H1 (cell line): ENCODE measurements at regions not wholly inside any gene's neighbourhood (a gene's known extent, or its start where the extent isn't known, plus 50 kb on each side); places are given as distances from the start of the nearest gene placed in this dataset.

Experiments used
- CTCF ChIA-PET: fragments of 300-600 bp; sonication (Branson Sonifier 250); formaldehyde crosslinking; loops from one replicate; lab custom pipeline; 2021; ENCODE audit not compliant: partially characterized antibody; lab: Charles Lee
- POLR2A ChIA-PET: fragments of 300-600 bp; sonication (Branson Sonifier 250); formaldehyde crosslinking; loops from one replicate; lab custom pipeline; 2021; ENCODE audit warnings: inconsistent platforms; ENCODE audit not compliant: partially characterized antibody; lab: Charles Lee
- DNase-seq, 2 experiments: peaks; one replicate each; pipeline versions ENCODE4 v3.0.0 to v3.0.0-alpha.2; 2010 to 2022; ENCODE audit warnings: low spot score in 2 of 2, low read depth in 1 of 2, mixed read lengths in 1 of 2
- FAIRE-seq: peaks from 2 replicates; lab custom pipeline; 2011; peaks lifted over from hg19 to GRCh38; lab: Jason Lieb, UNC
- H2AFZ ChIP-seq: 2 replicates; pipeline ENCODE4 v1.8.1; 2012; ENCODE audit warnings: low read length, inconsistent platforms
- H2AK5ac ChIP-seq: 2 replicates; pipeline ENCODE4 v1.6.1; 2013; ENCODE audit warnings: low read depth, low read length
- H2BK120ac ChIP-seq: replicated peaks from 2 replicates; pipeline ENCODE3; 2013; ENCODE audit warnings: low read depth, low read length, inconsistent platforms
- H2BK12ac ChIP-seq: 2 replicates; pipeline ENCODE4 v1.6.1; 2013; ENCODE audit warnings: low read depth, low read length
- H2BK15ac ChIP-seq: 2 replicates; pipeline ENCODE4 v1.6.1; 2013; ENCODE audit warnings: low read length
- H2BK20ac ChIP-seq: 2 replicates; pipeline ENCODE4 v1.6.1; 2013; ENCODE audit warnings: low read length
- H2BK5ac ChIP-seq: 2 replicates; pipeline ENCODE4 v1.6.1; 2013; ENCODE audit warnings: low read depth, low read length
- H3K14ac ChIP-seq: 2 replicates; pipeline ENCODE4 v1.6.1; 2013; ENCODE audit warnings: inconsistent platforms; ENCODE audit not compliant: insufficient read length
- H3K18ac ChIP-seq: 2 replicates; pipeline ENCODE4 v1.6.1; 2013; ENCODE audit warnings: low read length; ENCODE audit errors: extremely low read depth
- H3K23ac ChIP-seq: 2 replicates; pipeline ENCODE4 v1.6.1; 2013; ENCODE audit warnings: inconsistent platforms; ENCODE audit not compliant: insufficient read length
- H3K23me2 ChIP-seq: 2 replicates; pipeline ENCODE4 v1.6.1; 2013; ENCODE audit warnings: low read depth, low read length
- H3K27ac ChIP-seq: 2 replicates; pipeline ENCODE4 v1.6.1; 2011; ENCODE audit warnings: low read depth, low read length, inconsistent platforms
- H3K27me3 ChIP-seq, 4 experiments: replicated peaks in 1 of 4; 1 replicate in 1 of 4; 2 replicates in 3 of 4; pipeline versions ENCODE4 v1.6.1 to v1.8.1; 2011 to 2013; ENCODE audit warnings: low read length in 3 of 4, mild to moderate bottlenecking in 3 of 4, inconsistent platforms in 2 of 4, mixed read lengths in 2 of 4, moderate library complexity in 1 of 4; ENCODE audit not compliant: control insufficient read depth in 3 of 4, insufficient read depth in 3 of 4; ENCODE audit errors: extremely low read depth in 1 of 4
- H3K36me3 ChIP-seq, 4 experiments: 2 replicates each; pipeline versions ENCODE4 v1.6.1 to v1.8.1; 2011 to 2013; ENCODE audit warnings: mild to moderate bottlenecking in 4 of 4, low read length in 3 of 4, moderate library complexity in 2 of 4, control low read depth in 1 of 4, inconsistent platforms in 1 of 4; ENCODE audit not compliant: insufficient read depth in 4 of 4, control insufficient read depth in 2 of 4
- H3K4ac ChIP-seq: replicated peaks from 2 replicates; pipeline ENCODE3; 2013; ENCODE audit warnings: low read length, low read depth, mixed read lengths, inconsistent platforms; ENCODE audit not compliant: insufficient read length
- H3K4me1 ChIP-seq, 4 experiments: replicated peaks in 1 of 4; 1 replicate in 1 of 4; 2 replicates in 3 of 4; pipeline versions ENCODE4 v1.6.1 to v1.8.1; 2011 to 2013; ENCODE audit warnings: low read length in 3 of 4, inconsistent platforms in 2 of 4, mixed read lengths in 1 of 4; ENCODE audit not compliant: insufficient read depth in 4 of 4, control insufficient read depth in 3 of 4
- H3K4me2 ChIP-seq, 2 experiments: 2 replicates each; pipeline versions ENCODE4 v1.6.1 to v1.8.1; 2011 to 2013; ENCODE audit warnings: low read depth in 2 of 2, low read length in 2 of 2, control low read depth in 1 of 2, inconsistent platforms in 1 of 2, mild to moderate bottlenecking in 1 of 2; ENCODE audit not compliant: insufficient read depth in 1 of 2
- H3K4me3 ChIP-seq, 4 experiments: fragments of 200-600, 300-600 bp in 1 of 4; sonication (generic), shearing (Covaris generic), sonication (Bioruptor Twin) in 1 of 4; 2 replicates each; pipeline versions ENCODE4 v1.5.1 to v1.8.1; 2011 to 2016; ENCODE audit warnings: low read length in 4 of 4, low read depth in 3 of 4, control low read depth in 2 of 4, inconsistent platforms in 2 of 4, mild to moderate bottlenecking in 2 of 4, mixed read lengths in 1 of 4, moderate library complexity in 1 of 4; ENCODE audit not compliant: insufficient read depth in 2 of 4; ENCODE audit errors: extremely low read depth in 1 of 4
- H3K56ac ChIP-seq: replicated peaks from 2 replicates; pipeline ENCODE3; 2013; ENCODE audit warnings: low read depth, mild to moderate bottlenecking, mixed read lengths, low read length, inconsistent platforms; ENCODE audit not compliant: insufficient read length
- H3K79me1 ChIP-seq: 2 replicates; pipeline ENCODE4 v1.6.1; 2013; ENCODE audit warnings: low read depth, low read length, control low read depth
- H3K79me2 ChIP-seq, 2 experiments: 2 replicates each; pipeline versions ENCODE4 v1.6.1 to v1.8.1; 2012 to 2013; ENCODE audit warnings: low read length in 2 of 2, mild to moderate bottlenecking in 2 of 2, inconsistent platforms in 1 of 2; ENCODE audit not compliant: insufficient read depth in 2 of 2, control insufficient read depth in 1 of 2
- H3K9ac ChIP-seq, 4 experiments: replicated peaks in 1 of 4; 1 replicate in 1 of 4; 2 replicates in 3 of 4; pipeline versions ENCODE4 v1.6.1 to v1.8.1; 2011 to 2013; ENCODE audit warnings: low read depth in 3 of 4, low read length in 3 of 4, control low read depth in 2 of 4, mild to moderate bottlenecking in 2 of 4, moderate library complexity in 2 of 4, inconsistent platforms in 1 of 4; ENCODE audit errors: extremely low read depth in 1 of 4
- H3K9me3 ChIP-seq, 2 experiments: 2 replicates each; pipeline versions ENCODE4 v1.6.1 to v1.8.1; 2012 to 2013; ENCODE audit warnings: mild to moderate bottlenecking in 2 of 2, moderate library complexity in 2 of 2, control low read depth in 1 of 2, inconsistent platforms in 1 of 2, low read depth in 1 of 2, low read length in 1 of 2, mixed read lengths in 1 of 2; ENCODE audit not compliant: insufficient read depth in 2 of 2
- H4K20me1 ChIP-seq, 2 experiments: replicated peaks in 1 of 2; 2 replicates each; pipeline versions ENCODE3 to v1.8.1; 2011 to 2013; ENCODE audit warnings: inconsistent platforms in 2 of 2, low read length in 2 of 2, mild to moderate bottlenecking in 1 of 2; ENCODE audit not compliant: insufficient read depth in 2 of 2, control insufficient read depth in 1 of 2
- H4K5ac ChIP-seq: 2 replicates; pipeline ENCODE4 v1.6.1; 2013; ENCODE audit warnings: low read length, low read depth, mixed read lengths, inconsistent platforms; ENCODE audit not compliant: insufficient read length
- H4K8ac ChIP-seq: 2 replicates; pipeline ENCODE4 v1.8.0; 2013; ENCODE audit warnings: mild to moderate bottlenecking, moderate library complexity, low read length, inconsistent platforms; ENCODE audit not compliant: insufficient read depth; ENCODE audit errors: extremely low read depth
- H4K91ac ChIP-seq: replicated peaks from 2 replicates; pipeline ENCODE3; 2013; ENCODE audit warnings: low read length, mixed read lengths, inconsistent platforms; ENCODE audit not compliant: insufficient read length
- BCL11A ChIP-seq, 2 experiments: IDR thresholded peaks; one replicate each; pipeline ENCODE4 v1.6.1; 2011; ENCODE audit warnings: low read depth in 2 of 2, low read length in 2 of 2, mild to moderate bottlenecking in 2 of 2
- E2F6 ChIP-seq: IDR thresholded peaks from 2 replicates; pipeline ENCODE4 v1.6.1; 2012; ENCODE audit warnings: inconsistent platforms
- JUN ChIP-seq: IDR thresholded peaks from 2 replicates; pipeline ENCODE4 v1.6.1; 2011; ENCODE audit warnings: low read depth, mild to moderate bottlenecking, improper control_type of control experiment, low read length
- POLR2A ChIP-seq, 2 experiments: IDR thresholded peaks; 1 replicate in 1 of 2; 2 replicates in 1 of 2; pipeline ENCODE4 v1.6.1; 2011; ENCODE audit warnings: low read depth in 2 of 2, low read length in 2 of 2, mild to moderate bottlenecking in 2 of 2; ENCODE audit errors: control extremely low read depth in 1 of 2
- SIX5 ChIP-seq: IDR thresholded peaks from 2 replicates; pipeline ENCODE4 v1.6.1; 2011; ENCODE audit warnings: mild to moderate bottlenecking, low read depth, low read length
- SP4 ChIP-seq: IDR thresholded peaks from 2 replicates; pipeline ENCODE4 v1.6.1; 2012; ENCODE audit warnings: low read length, inconsistent platforms
- TAF7 ChIP-seq: optimal IDR thresholded peaks from 2 replicates; pipeline ENCODE3; 2011; ENCODE audit warnings: low read depth, mild to moderate bottlenecking, inconsistent platforms, low read length, moderate library complexity, borderline replicate concordance
- TEAD4 ChIP-seq: IDR thresholded peaks from 2 replicates; pipeline ENCODE4 v1.6.1; 2012; ENCODE audit warnings: low read depth, low read length, inconsistent platforms, mixed read lengths
- WGBS, 2 experiments: shearing (Covaris generic) in 1 of 2; methylation state at CpG; one replicate each; pipeline versions ENCODE4 v1.1.6 to v1.1.7; 2013 to 2015; ENCODE audit warnings: low lambda C conversion rate in 2 of 2, mixed read lengths in 2 of 2, inconsistent platforms in 1 of 2, low coverage in 1 of 2, missing lambda C conversion rate in 1 of 2; ENCODE audit not compliant: insufficient replicate concordance in 2 of 2, insufficient coverage in 1 of 2, insufficient read length in 1 of 2; ENCODE audit errors: extremely low coverage in 1 of 2, missing lambda C conversion rate in 1 of 2; 5-methylcytosine and 5-hydroxymethylcytosine counted together

GRCh38 chr20:1786486-1786885, 108.7 kb upstream of the SIRPA start:
- DNase-seq (no peak), FAIRE-seq (no peak)
- Histone ChIP-seq H3K79me1 (peaks cover 3% of the 10 kb centered on the region; the same call in 1 of the 2 replicates), H3K23me2 (no peaks in the 10 kb centered on the region), H3K79me2 (no peaks in the 10 kb centered on the region), H3K4me2 (no peak overlapping the region), H3K4ac (no peak overlapping the region), H3K27ac (no peak overlapping the region), H2BK5ac (no peak overlapping the region), H2BK20ac (no peak overlapping the region), H3K9ac (no peak overlapping the region), H2BK15ac (no peak overlapping the region), H4K5ac (no peak overlapping the region), H2AK5ac (no peak overlapping the region), H4K20me1 (no peaks in the 10 kb centered on the region), H3K4me1 (no peaks in the 10 kb centered on the region), H4K8ac (no peak overlapping the region), H2BK120ac (no peak overlapping the region), H3K4me3 (no peak overlapping the region), H3K56ac (no peak overlapping the region), H3K23ac (no peak overlapping the region), H3K18ac (no peak overlapping the region), H3K9me3 (no peaks in the 10 kb centered on the region), H4K91ac (no peak overlapping the region), H3K27me3 (no peaks in the 10 kb centered on the region), H2AFZ (no peak overlapping the region), H3K36me3 (no peaks in the 10 kb centered on the region), H2BK12ac (no peak overlapping the region), H3K14ac (no peak overlapping the region)
- ChIA-PET CTCF (interaction anchor here (0.6 to 2.9 kb wide), 3 partner anchors 10 to 349 kb away, joined by 3 to 12 read pairs (median 3); no protein-coding TSS in a partner anchor), POLR2A (no interaction called here)
- WGBS, 2 experiments = 68% methylated on average over 5 of the region's 6 CpGs; no CpG with 5 or more reads in 1 of the 2 experiments
- TF ChIP-seq BCL11A (IDR thresholded peaks at IDR 0.05; ENCODE audit: low read depth in 2 of 2, low read length in 2 of 2) (no peak), SP4 (no peak), E2F6 (no peak), JUN (no peak), POLR2A (IDR thresholded peaks at IDR 0.05; ENCODE audit: control extremely low read depth in 1 of 2, low read depth in 2 of 2, low read length in 2 of 2) (no peak), TAF7 (no peak), TEAD4 (no peak), SIX5 (no peak)
